Ishikawa (cell line): ENCODE measurements at regions not wholly inside any gene's neighbourhood (a gene's known extent, or its start where the extent isn't known, plus 50 kb on each side); places are given as distances from the start of the nearest gene placed in this dataset.

Source experiments
- CEBPB ChIP-seq: IDR thresholded peaks from 2 replicates; pipeline ENCODE4 v1.6.1; 2012
- CREB1 ChIP-seq: IDR thresholded peaks from 2 replicates; pipeline ENCODE4 v1.6.1; 2012; ENCODE audit warnings: low read depth
- EGR1 ChIP-seq: IDR thresholded peaks from 2 replicates; pipeline ENCODE4 v1.6.1; 2012
- EP300 ChIP-seq: IDR thresholded peaks from 2 replicates; pipeline ENCODE4 v1.6.1; 2012; ENCODE audit warnings: borderline replicate concordance
- FOXM1 ChIP-seq: IDR thresholded peaks from 2 replicates; pipeline ENCODE4 v1.6.1; 2012; ENCODE audit warnings: low read depth, borderline replicate concordance
- MAX ChIP-seq: IDR thresholded peaks from 2 replicates; pipeline ENCODE4 v1.6.1; 2012
- NFIC ChIP-seq: IDR thresholded peaks from 2 replicates; pipeline ENCODE4 v1.6.1; 2012
- RAD21 ChIP-seq: IDR thresholded peaks from 2 replicates; pipeline ENCODE4 v1.6.1; 2012; ENCODE audit warnings: low read depth
- REST ChIP-seq: IDR thresholded peaks from 2 replicates; pipeline ENCODE4 v1.6.1; 2012; ENCODE audit warnings: low read depth, mild to moderate bottlenecking
- TAF1 ChIP-seq: IDR thresholded peaks from 2 replicates; pipeline ENCODE4 v1.6.1; 2012; ENCODE audit warnings: low read depth, mild to moderate bottlenecking
- TCF12 ChIP-seq: IDR thresholded peaks from 2 replicates; pipeline ENCODE4 v1.6.1; 2012; ENCODE audit warnings: low read depth
- TEAD4 ChIP-seq: IDR thresholded peaks from 2 replicates; pipeline ENCODE4 v1.6.1; 2012
- USF1 ChIP-seq: IDR thresholded peaks from 2 replicates; pipeline ENCODE4 v1.6.1; 2012
- YY1 ChIP-seq: IDR thresholded peaks from 2 replicates; pipeline ENCODE4 v1.6.1; 2012; ENCODE audit warnings: low read depth
- ZBTB7A ChIP-seq: IDR thresholded peaks from 2 replicates; pipeline ENCODE4 v1.6.1; 2012; ENCODE audit warnings: low read depth

- TF ChIP-seq EGR1 (no peak), CEBPB (no peak)
These were observed 111.9 kb upstream of the KRAS start for GRCh38 chr12:25362646-25363045.

- TF ChIP-seq MAX (no peak), TAF1 (no peak), TEAD4 (no peak), REST (no peak), FOXM1 (no peak), CEBPB (no peak), CREB1 (no peak), RAD21 (no peak), TCF12 (no peak), YY1 (no peak), EP300 (no peak), NFIC (no peak), ZBTB7A (no peak), USF1 (no peak), EGR1 (no peak)
These were observed 110.8 kb upstream of the KRAS start for GRCh38 chr12:25361511-25361910.

GRCh38 chr12:25357595-25357994, 106.9 kb upstream of the KRAS start:
- TF ChIP-seq EP300 (no peak), NFIC (no peak), CEBPB (no peak), EGR1 (no peak), TCF12 (no peak), TAF1 (no peak), MAX (no peak), USF1 (no peak), TEAD4 (no peak), CREB1 (no peak), YY1 (no peak), REST (no peak), ZBTB7A (no peak), RAD21 (no peak), FOXM1 (no peak)

- TF ChIP-seq CEBPB (no peak), ZBTB7A (no peak), EGR1 (no peak), NFIC (no peak), EP300 (no peak), RAD21 (no peak), CREB1 (no peak), REST (no peak), TAF1 (no peak), FOXM1 (no peak), YY1 (no peak), TCF12 (no peak)
These were observed 101.6 kb upstream of the KRAS start for GRCh38 chr12:25352083-25352918.
